Kidney (tissue), 13 donors: ENCODE measurements at regions not wholly inside any gene's neighbourhood (a gene's known extent, or its start where the extent isn't known, plus 50 kb on each side); places are given as distances from the start of the nearest gene placed in this dataset.
"Not testable (repeated sequence)": the region's sequence is repeated elsewhere in the genome, so short reads cannot be mapped to it uniquely, and the experiment has no call there.

Experiments
- DNase-seq, 5 donors: peaks; one replicate each; pipeline ENCODE4 v3.0.0-alpha.2; 2013 to 2020
- FAIRE-seq: peaks from 2 replicates; lab custom pipeline; 2012; peaks lifted over from hg19 to GRCh38; lab: Jason Lieb, UNC
- H3K27ac ChIP-seq, 2 donors: one replicate each; pipeline ENCODE4 v1.7.0; 2013; ENCODE audit warnings: low read depth in 2 of 2, low read length in 2 of 2, inconsistent platforms in 1 of 2
- H3K27me3 ChIP-seq: one replicate; pipeline ENCODE4 v1.7.1; 2013; ENCODE audit warnings: low read length, inconsistent platforms; ENCODE audit not compliant: control insufficient read depth, insufficient read depth
- H3K36me3 ChIP-seq, 3 donors: one replicate each; pipeline versions ENCODE4 v1.7.0 to v1.7.1; 2013; ENCODE audit warnings: low read length in 3 of 3, control low read depth in 1 of 3, inconsistent platforms in 1 of 3; ENCODE audit not compliant: insufficient read depth in 3 of 3, control insufficient read depth in 2 of 3
- H3K4me1 ChIP-seq, 3 donors: one replicate each; pipeline versions ENCODE4 v1.7.0 to v1.7.1; 2013; ENCODE audit warnings: low read length in 3 of 3, inconsistent platforms in 1 of 3, low read depth in 1 of 3; ENCODE audit not compliant: control insufficient read depth in 2 of 3, insufficient read depth in 2 of 3
- H3K4me3 ChIP-seq, 3 donors: one replicate each; pipeline versions ENCODE4 v1.7.0 to v1.8.1; 2013; ENCODE audit warnings: low read length in 3 of 3, control low read depth in 1 of 3, inconsistent platforms in 1 of 3
- H3K9ac ChIP-seq, 3 donors: one replicate each; pipeline versions ENCODE4 v1.7.0 to v1.7.1; 2013; ENCODE audit warnings: low read length in 3 of 3, control low read depth in 1 of 3, inconsistent platforms in 1 of 3
- H3K9me3 ChIP-seq, 3 donors: one replicate each; pipeline versions ENCODE4 v1.7.0 to v1.7.1; 2013; ENCODE audit warnings: low read length in 3 of 3, control low read depth in 1 of 3, inconsistent platforms in 1 of 3; ENCODE audit not compliant: control insufficient read depth in 2 of 3, insufficient read depth in 1 of 3
- intact Hi-C: fragments of 100-400 bp; cut with DNase I; formaldehyde crosslinking; loops from one replicate; pipeline ENCODE4 v1.11.1; 2022
- TF ChIP-seq, protein P1 (sequence below): IDR thresholded peaks from 3 replicates; pipeline ENCODE4 v1.5.1; 2012; ENCODE audit warnings: mild to moderate bottlenecking, moderate library complexity, borderline replicate concordance; ENCODE audit not compliant: insufficient read depth; ENCODE audit errors: extremely low read depth
- donor health status: control.
- donor health status: control.
- donor health status: control.
- donor health status: control.
- donor health status: control.
- donor health status: DM: yes; HTN: yes; CAD: no.
- donor health status: Normal renal cell carcinoma (clear cell type).

GRCh38 chr5:112534611-112535255 lies 115.7 kb upstream of the EPB41L4A start:
- no peaks in the 10 kb centered on the region for H3K9me3 ChIP-seq
- no peak overlapping the region for H3K4me3 ChIP-seq
- TF ChIP-seq, protein P1, sequence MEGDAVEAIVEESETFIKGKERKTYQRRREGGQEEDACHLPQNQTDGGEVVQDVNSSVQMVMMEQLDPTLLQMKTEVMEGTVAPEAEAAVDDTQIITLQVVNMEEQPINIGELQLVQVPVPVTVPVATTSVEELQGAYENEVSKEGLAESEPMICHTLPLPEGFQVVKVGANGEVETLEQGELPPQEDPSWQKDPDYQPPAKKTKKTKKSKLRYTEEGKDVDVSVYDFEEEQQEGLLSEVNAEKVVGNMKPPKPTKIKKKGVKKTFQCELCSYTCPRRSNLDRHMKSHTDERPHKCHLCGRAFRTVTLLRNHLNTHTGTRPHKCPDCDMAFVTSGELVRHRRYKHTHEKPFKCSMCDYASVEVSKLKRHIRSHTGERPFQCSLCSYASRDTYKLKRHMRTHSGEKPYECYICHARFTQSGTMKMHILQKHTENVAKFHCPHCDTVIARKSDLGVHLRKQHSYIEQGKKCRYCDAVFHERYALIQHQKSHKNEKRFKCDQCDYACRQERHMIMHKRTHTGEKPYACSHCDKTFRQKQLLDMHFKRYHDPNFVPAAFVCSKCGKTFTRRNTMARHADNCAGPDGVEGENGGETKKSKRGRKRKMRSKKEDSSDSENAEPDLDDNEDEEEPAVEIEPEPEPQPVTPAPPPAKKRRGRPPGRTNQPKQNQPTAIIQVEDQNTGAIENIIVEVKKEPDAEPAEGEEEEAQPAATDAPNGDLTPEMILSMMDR: no peak
- H3K27ac ChIP-seq: no peak overlapping the region
- intact Hi-C loops: no loop called here
- FAIRE-seq (no peak), DNase-seq (no peak)
- H3K9ac ChIP-seq: no peak overlapping the region
- H3K4me1 ChIP-seq: no peaks in the 10 kb centered on the region
- no peaks in the 10 kb centered on the region for H3K36me3 ChIP-seq
- H3K27me3 ChIP-seq: no peaks in the 10 kb centered on the region

- intact Hi-C loops: no loop called here
- Histone ChIP-seq H3K9me3 (no peaks in the 10 kb centered on the region), H3K4me3 (no peak overlapping the region), H3K27me3 (no peaks in the 10 kb centered on the region), H3K27ac (no peak overlapping the region), H3K36me3 (no peaks in the 10 kb centered on the region), H3K9ac (no peak overlapping the region), H3K4me1 (no peaks in the 10 kb centered on the region)
- TF ChIP-seq, protein P1: no peak
- DNase-seq (no peak), FAIRE-seq (no peak)
Observed at GRCh38 chr5:112535356-112535755, 116.3 kb upstream of the EPB41L4A start.

- intact Hi-C loops, DNase-seq, FAIRE-seq, H3K9ac ChIP-seq, H3K4me1 ChIP-seq, H3K4me3 ChIP-seq, H3K9me3 ChIP-seq, H3K27ac ChIP-seq, H3K27me3 ChIP-seq, H3K36me3 ChIP-seq: not testable (repeated sequence)
Observed at GRCh38 chr5:112544558-112544957, 125.5 kb upstream of the EPB41L4A start.

DNA sequence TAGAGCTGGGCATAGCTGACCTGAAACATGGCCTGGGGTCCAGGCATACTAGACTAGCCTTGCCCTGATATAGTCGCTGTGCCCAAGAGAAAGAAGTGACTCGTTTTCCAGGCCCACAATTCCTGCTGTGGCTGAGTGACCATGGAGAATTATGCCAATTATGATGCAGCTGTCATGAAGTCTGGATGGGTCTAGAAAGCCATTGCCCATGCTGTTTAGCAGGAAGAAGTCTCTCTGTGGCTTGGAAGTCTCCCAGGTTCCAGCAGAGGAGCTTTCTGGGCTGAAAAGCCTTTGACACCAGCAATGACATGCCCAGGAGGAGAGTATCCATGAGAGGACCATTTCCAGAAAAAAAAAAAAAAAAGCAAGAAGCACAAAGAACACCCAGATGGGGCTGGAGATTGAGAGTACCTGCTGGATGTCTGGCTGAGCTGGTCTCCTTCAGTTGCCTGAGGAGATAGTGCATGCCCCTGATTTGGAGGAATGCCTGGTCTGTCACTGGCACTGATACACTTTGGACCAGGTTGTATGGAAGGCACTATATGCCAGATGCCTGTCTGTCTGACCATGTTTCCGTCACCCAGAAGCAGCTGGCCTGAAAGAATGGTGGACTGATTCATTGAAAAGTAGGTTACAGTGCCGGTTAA lies 128.0 kb upstream of the EPB41L4A start:
- H3K4me1 ChIP-seq: no peaks in the 10 kb centered on the region
- TF ChIP-seq, protein P1: no peak
- H3K9me3 ChIP-seq: no peaks in the 10 kb centered on the region
- no peaks in the 10 kb centered on the region for H3K27me3 ChIP-seq
- no peak for FAIRE-seq
- H3K9ac ChIP-seq: no peak overlapping the region
- intact Hi-C loops: no loop called here
- no peak overlapping the region for H3K4me3 ChIP-seq
- H3K27ac ChIP-seq: no peak overlapping the region
- H3K36me3 ChIP-seq: no peaks in the 10 kb centered on the region
- no peak for DNase-seq
